Activated T-cell treated with anti-CD3 and anti-CD28 coated beads, Interleukin-2, amount 50 U/mL, for 1 hour (primary cell): ENCODE measurements at regions not wholly inside any gene's neighbourhood (a gene's known extent, or its start where the extent isn't known, plus 50 kb on each side); places are given as distances from the start of the nearest gene placed in this dataset.

Experiments used
- DNase-seq: peaks from one replicate; pipeline ENCODE4 v3.0.0-alpha.2; 2020

DNA sequence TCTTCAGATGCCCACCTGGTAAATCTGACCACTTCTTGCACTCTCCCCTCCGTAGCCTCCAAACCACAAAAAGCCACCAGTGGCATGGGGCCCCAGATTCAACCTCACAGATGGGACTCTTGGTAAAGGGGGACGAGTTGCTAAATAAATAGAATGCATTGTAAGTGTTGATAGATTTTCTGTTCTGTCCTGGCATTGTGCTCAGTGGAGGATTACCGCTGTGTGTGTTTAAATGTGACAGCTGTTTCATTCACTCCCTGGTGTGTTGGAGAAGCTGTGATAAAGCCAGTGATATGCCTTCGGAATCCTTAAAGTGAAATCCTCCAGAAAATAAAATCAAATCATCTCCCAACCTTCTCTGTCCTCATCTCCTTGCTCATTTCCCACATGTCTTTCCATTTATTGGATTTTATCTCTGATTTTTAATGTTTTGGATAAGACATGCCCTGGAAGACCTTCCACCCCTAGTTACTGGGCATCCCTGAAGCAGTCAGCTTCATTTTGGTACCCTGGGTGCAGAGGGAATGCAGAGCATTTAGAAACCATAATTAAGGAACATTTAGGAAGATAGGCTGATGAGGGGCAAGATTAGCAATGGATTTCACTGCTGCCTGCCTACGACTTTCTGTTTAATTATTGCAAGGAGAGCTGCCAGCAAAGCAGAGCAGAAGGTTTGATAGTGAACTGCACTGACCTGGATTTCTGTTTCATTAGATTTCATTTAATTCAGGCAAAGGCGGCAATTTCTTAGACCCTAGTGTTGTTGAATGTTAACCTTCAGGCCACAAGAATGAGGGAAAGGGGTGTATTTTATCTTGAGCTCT, 460.9 kb upstream of the KIRREL3 start:
- DNase-seq, result no peak

DNA sequence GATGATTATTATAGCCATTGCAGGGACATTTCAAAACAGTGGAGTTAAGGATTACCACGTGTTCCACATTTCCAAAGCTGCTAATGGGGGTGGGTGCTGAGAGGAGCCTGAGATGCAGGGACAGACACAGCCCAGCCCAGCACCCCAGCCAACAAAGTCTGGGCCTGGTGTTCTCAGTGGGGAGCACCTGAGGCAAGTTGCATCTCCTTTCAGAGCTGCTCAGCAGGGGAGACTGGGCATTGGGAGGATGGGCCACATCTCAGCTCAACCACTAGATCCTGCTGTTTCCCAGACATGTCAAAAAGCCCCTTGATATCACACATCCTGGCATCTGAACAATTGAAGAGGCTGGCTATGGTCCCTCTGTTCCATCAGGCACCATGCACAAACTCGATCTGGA, 458.0 kb upstream of the KIRREL3 start:
- no peak for DNase-seq

DNA sequence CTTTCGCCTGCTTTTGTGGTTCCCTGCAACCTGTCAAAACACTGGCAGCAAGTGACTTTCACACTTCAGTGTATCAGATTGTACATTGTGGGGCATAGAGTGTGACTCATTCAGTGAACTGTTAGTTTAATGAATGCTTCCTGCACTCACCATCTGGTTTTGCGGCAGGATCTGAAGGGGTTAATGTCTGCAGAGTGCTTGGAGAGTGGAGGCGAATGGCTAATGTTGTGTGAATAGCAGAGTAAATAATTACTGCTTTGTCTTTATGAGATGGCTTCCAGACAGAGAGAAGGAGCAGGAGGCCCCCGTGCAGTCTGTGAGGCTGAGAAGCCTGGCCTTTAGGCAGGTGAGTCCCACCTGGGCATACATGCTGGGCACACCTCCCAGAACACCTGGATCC, 454.3 kb upstream of the KIRREL3 start:
- no peak for DNase-seq

DNA sequence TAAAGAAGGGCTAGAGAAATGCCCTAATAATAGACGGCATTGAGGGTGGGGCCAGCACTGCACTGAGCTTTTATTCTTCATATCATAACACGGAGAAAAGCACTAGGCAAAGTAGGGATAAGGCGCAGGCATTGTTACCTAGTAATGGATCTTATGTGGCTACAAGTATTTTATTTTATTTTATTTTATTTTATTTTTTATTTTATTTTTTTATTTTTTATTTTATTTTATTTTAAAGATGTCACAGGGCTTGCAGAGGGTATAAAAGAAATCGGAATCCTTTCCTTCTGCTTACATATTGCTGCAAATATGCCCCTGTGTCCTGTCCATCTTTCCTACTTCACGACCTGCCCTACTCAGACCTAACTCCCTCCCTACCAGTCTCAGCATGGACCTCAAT, 452.0 kb upstream of the KIRREL3 start:
- no peak for DNase-seq

DNA sequence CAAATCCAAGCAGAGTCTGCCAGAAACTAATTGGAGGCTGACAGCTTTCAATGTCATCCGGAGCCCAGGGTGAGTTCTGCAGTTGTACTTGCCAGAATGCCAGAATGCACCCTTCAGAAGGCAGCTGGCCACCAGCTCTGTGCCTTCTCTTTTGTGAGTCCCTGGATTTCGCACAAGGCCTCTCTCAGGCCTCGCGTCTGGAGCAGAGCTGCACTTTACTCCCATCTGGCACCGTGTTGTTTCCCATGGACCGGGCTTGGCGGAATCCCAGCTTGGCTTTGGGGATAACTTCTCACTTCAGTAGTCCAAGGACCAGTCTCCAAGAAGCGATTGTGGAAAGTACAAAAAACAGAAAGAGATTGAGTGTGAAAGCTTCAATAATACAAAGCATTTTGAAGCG, 451.3 kb upstream of the KIRREL3 start:
- no peak for DNase-seq

DNA sequence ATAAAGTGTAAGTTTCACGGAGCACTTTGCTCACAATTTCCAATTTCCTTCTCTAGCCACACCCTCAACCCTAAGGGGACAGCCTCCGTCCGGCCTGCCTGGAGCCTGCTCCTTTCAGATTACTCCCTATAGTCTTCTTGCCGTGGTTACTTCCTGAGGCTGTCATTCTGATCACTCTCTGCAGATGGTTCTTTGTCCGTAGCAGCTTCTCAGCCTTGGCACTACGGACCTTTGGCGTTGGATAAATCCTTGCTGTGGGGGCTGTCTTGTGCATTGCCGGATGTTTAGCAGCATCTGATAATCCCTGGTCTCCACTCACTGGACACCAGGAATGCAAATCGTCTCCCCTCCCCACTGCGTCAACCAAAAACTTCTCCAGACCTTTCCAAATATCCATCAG, 447.5 kb upstream of the KIRREL3 start:
- DNase-seq, result no peak

DNA sequence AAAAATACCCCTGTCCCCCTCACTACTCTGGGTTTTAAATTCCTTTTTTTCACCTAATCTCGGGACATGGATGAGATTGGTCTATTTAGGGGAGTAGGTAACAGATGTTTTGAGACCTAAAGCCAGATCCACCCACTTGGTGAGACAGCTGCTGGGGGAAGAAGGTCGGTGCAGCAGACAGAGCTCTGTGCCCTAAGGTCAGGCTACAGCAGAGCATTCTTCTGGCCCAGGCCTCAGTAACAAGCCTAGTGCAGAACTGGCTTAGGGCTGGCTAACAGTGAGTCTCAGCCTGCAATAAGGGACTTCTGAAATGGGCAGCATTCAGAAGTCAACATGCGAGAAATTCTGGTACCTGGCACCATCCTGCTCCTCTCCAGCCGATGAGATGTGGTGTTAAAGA, 444.9 kb upstream of the KIRREL3 start:
- no peak for DNase-seq

DNA sequence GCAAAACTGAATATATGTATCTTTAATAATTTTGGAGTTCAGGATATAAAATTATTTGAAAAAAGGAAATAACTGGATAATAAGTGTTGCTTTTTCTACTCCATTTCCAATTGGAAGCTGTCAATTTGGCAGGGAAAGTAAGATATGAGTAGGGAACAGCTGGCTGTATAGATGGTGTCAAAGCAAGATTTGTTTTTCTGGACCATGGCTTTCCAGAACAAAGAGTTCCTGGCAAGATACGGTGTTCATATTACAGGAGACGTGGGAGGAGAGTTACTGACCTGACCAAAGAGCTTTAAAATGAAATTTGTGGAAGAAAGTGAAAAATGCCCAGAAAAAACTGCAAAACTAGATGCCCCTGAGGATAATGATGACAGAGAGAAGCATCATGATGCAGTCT, 442.7 kb upstream of the KIRREL3 start:
- DNase-seq, result no peak

DNA sequence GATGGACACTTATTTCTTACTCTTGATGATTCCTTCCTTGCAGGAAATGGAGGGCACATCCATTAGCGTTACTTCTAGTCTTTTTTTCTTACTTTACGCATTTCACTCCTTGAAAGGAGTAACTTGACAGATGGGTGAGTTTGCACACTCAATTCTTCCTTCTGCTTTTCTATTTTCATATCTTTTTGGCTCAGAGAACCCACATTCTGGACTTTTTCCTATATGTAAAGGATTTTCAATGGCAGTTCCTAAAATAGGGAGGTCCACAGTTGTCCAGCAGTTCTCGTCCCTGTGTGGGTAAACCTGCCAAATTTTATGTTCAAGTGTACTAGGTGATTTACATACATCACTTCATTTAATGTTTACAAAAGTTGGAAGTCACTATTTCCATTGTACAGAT, 440.0 kb upstream of the KIRREL3 start:
- DNase-seq, result no peak

DNA sequence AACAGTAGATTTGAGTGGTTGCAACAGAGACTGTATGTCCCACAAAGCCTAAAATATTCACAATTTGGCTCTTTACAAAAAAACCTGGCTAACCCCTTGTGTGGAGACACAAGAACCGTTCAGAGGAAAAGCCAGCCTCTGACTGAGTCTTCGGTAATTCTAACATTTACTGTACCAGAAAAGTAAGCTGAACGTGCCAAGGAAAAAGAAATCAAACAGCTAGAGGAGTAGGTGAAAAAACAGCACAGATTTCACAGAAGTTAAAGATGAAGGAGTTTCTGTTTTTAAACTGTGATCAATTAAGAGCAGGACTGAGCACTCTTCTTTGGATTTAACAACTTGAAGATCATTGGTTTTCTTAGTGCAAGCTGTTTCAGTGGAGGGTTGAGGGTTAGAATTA, 424.7 kb upstream of the KIRREL3 start:
- DNase-seq, result no peak

DNA sequence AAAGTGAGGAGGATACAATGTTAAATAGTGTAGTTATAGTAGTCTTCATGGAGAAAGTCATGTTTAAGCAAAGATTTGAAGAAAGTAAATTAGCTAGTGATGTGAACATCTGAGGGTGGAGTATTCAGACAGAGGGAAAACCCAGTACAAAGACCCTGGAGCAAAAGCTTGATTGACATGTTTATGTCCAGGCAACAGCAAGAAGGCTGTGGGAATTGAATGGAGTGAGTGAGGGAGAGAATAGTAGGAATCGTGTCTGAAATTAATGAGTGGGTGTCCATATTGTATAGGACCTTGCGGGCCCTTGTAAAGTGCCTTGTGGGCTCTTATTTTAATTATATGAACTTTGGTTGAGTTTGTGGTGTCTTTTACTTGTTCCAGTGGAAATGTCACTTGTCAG, 424.1 kb upstream of the KIRREL3 start:
- no peak for DNase-seq

DNA sequence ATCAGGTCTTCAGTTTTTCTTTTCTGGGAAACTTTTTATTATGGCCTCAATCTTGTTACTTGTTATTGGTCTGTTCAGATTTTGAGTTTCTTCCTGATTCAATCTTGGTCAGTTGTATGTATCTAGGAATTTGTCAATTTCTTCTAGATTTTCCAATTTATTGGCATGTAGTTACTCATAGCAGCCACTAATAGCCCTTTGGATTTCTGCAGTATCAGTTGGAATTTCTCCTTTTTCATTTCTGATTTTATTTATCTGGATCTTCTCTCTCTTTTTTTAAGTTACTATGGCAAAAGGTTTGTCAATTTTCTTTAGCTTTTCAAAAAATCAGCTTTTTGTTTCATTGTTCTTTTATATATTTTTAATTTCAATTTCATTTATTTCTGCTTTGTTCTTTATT, 419.6 kb upstream of the KIRREL3 start:
- DNase-seq, result no peak

DNA sequence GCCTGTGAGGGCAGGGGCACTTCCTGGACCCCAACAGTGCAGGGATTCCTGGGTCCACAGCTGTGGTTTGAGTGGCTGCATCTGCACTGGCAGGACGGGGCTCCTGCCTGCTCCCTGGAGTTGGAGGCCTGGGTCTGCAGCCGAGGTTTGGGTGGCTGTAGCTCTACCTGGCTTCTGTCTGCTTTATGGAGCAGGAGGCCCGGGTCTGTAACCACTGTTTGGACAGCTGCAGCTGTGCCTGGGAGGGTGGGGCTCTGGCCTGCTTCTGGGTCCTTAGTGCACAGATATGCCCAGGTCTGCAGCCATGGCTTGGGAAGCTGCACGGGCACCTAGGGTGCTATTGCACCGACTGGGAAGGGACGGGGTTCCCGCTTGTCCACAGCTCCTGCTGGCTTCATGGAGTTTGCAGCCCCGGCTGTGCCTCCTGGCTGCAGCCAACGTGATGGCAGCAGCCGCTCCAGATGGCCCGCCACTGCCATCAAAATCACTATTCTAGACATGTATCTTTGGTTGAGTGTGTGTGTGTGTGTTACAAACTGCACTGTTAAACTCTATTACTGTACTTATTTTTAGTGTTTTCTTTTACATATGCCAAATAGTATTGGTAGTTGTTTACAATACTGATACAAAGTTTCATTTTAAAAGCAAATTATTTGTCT, 412.3 kb upstream of the KIRREL3 start:
- no peak for DNase-seq

DNA sequence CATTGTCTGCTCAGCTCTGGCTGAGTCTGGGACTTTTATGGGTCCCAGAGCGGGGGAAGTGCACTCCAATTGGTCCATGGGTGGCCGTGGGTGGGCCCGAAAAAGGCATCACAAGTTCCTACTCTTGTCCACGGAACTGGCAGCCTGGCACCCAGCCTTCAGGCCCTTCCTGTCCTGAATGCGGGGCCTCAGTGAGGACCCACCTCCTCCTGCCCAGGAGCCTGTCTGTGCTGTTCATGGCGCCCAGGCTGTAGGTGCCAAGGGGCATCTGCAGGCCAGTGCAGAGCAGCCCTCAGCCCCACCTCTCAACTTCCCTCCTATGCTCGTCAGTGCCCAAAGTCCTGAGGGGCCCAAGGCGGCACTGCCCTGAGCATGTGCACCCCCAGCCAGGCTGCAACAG, 411.7 kb upstream of the KIRREL3 start:
- no peak for DNase-seq

DNA sequence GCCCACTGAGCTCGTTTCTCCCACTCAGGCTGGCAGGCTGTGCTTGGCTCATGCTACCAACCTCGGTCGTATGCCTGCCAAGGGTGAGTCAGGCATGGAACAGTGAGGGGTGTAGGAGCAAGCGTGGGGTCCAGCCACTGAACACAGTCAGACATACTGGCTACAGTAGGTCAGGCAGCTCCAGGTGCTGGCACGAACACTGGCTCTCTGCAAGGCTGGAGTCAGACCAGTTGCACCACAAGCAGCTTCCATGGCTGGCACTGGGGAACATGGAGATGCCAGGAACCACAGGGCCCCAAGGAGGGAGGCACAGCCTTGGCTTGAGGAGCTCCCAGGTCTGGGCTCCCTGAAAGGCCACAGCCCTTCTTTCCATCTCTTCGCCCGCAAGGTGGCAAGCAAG, 410.7 kb upstream of the KIRREL3 start:
- DNase-seq, result no peak

DNA sequence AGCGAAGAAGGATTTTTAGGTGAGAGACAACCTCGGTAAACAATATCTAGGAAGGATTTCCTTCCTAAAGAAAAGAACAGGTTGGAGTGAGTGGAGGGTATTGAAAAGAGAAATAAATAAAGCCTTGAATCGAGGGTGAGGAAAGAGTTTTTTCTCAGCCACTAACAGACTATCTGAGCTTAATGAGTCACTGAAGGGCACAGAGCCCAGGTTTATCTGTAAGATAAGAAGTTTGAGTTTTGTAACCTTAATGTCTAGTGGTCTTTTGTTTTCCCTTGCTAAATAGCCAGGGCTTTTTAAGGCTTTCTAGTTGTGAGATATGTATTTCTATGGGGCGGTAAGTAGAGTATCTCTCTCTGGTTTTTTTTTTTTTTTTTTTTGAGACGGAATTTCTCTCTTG, 394.5 kb upstream of the KIRREL3 start:
- DNase-seq, result no peak

DNA sequence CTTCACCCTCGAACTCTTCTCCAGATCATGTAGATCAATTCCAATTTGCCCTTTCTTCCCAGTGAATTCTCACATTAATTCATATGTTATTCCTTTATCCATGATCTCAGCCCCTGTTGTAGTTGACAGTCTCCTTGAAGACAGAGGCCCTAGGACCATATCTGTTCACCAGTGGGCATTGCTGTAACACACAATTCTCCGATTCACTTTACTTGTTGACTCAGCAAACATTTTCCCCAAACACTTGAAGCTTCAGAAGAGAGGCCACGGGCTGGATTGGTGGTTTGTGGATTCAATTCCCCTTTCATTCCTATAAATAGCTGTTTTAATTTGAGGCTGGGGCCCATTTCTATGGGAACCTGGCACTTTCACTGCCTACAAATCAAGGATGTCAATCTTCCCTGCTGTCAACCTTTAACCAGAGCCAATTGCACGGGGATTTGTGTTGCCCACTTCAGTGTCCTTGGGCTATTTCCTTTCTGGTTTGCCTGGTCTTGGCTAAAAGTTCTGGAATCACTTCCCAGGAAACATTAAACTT, 393.0 kb upstream of the KIRREL3 start:
- no peak for DNase-seq

DNA sequence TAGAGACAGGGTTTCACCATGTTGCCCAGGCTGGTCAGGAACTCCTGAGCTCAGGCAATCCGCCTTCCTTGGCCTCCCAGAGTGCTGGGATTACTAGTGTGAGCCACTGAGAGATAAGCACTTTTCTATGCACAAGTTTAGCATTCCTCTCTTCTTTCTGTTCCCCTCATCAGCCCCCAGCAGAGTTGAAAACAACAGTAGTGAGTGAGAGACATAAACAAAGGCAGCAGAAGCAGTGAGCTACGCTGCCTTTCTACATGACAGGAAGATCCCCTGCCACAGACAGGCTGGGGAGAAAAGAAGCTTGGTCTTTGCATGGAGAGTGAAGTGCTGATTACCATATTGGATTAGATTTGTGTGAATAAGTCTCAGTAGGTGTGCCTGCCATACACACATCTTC, 392.0 kb upstream of the KIRREL3 start:
- DNase-seq, result no peak

DNA sequence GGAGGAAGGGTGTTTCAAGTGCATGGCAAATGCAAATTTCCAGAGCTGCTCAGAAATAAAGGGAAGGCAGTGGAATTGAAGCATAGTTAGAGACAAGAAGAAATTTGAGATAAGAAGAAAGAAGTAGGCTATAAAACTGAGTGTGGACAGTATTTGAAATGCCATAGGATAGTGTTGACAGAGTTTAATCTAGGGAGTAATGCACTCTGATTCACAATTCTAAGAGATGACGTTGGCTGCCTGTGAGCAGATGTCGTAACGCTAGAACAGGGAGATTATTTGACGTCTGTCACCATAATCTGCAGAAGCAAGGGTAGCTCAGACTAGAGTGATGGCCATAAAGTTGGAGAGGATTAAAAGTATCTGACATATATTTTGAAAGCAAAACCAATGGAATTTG, 389.9 kb upstream of the KIRREL3 start:
- DNase-seq, result no peak

DNA sequence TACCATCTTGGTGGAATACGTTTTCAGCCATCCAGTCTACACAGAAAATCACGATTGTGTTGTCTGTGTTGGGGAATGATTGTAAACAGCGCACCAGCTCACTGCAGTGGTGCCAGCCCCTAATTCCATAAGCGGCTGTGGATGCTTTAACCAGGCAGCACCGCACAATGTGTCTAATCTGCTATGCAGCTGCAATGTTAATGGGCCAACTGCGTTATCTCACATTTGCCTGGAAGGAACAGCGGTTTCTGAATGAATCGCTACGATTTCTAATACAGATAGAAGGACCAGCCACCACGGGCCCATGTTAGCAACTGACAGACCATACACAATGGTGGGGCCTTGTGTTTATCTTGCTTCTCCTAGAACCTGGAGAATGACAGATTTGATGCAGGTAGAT, 384.5 kb upstream of the KIRREL3 start:
- DNase-seq, result no peak

DNA sequence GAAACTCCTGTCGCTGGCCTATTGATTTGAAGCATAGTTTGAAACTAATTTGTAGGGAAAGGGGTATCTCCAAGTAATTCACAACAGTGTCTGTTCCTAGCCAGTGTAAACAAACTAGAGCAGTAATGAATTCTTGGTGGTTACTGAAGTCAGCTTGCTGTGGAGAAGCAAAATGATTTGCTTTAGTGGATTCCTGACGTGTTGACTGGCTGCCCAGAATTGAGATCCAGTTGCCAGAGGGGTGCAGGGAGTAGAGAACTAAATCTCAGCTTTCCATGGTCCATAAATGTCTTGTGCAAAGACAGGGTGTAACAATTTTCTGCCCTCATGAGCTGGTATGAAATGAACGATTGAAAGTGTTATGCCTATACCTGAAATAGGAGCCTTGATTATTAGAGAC, 382.5 kb upstream of the KIRREL3 start:
- no peak for DNase-seq

DNA sequence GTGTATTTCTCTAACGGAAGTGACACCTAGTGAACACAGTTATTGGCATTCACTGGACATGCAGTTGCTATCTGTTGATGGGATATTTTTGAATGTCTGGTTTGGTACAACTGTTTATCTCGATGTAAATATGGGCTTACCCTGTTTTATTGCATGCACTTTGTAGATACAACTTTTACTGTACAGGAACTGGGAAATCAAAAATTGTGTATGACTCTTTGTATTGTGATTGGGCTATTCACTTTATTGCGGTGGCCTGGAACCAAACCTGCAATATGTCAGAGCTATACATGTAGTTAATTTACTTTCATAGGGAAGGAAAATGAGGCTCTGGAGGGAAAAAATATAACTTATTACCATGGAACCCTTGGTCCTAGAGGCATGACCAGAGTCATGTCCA, 380.7 kb upstream of the KIRREL3 start:
- no peak for DNase-seq

DNA sequence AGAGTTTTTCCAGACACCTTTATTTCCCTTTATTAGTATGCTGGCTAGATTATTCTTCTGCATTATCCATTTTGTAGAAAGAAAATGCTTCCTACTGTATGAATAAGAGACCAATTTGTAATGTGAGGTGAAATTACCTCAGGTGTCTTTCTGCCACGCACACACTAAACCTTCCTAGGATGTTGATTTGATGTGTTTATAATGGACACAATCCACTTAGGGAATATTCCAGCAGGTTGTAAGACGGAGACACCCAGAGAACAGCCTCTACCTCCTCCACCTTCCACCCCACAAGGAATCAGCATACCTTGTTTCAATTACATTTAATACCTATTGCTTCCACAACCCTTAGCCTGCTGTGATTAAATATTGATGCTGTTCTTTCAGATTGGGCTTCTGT, 379.1 kb upstream of the KIRREL3 start:
- no peak for DNase-seq

DNA sequence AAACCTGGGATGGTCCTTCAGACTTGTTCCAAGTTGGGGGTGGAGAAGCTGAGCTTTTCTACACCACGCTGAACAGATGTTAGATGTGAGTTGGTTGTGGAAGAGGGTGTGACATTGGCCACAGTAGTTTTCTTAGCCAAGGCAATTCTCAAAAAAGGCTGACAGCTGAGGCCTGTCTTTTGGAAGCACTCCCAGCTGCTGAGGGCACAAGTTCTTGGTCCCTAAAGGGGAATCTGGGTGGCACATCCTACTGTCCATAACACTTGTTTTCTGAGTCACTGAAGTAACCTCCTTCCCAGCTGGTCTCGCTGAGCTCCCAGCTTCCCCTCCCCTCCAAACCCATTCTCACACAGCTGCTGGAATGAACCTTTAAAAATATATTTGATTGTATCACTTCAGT, 375.7 kb upstream of the KIRREL3 start:
- DNase-seq, result no peak

DNA sequence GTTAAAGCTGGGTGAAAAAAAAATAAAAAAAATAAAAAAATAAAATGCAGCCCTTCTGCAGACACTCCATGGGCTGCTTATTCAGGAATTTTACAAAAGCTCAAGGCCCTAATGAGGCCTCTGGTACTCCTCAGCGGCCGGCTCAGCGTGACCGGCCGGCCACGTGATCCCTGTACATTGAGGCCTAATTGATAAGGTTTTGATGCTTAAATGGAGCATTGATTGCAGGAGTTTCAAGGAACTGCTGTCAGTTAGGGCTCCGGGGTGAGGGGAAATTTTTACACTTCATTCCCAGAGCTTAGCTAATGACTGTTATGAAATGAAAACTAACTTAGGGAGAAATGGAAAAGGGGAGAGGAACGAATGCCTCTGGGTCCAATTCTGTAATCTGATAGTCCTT, 368.8 kb upstream of the KIRREL3 start:
- no peak for DNase-seq
